Stimulated activated CD4-positive, alpha-beta T cell treated with anti-CD3 and anti-CD28 coated beads, Interleukin-15, amount 100 ng/mL, for 1 hour (primary cell): ENCODE measurements at regions not wholly inside any gene's neighbourhood (a gene's known extent, or its start where the extent isn't known, plus 50 kb on each side); places are given as distances from the start of the nearest gene placed in this dataset.

Experiments used
- DNase-seq, 2 donors: peaks; one replicate each; pipeline ENCODE4 v3.0.0-alpha.2; 2020; ENCODE audit warnings: low read depth in 1 of 2, low spot score in 1 of 2

DNA sequence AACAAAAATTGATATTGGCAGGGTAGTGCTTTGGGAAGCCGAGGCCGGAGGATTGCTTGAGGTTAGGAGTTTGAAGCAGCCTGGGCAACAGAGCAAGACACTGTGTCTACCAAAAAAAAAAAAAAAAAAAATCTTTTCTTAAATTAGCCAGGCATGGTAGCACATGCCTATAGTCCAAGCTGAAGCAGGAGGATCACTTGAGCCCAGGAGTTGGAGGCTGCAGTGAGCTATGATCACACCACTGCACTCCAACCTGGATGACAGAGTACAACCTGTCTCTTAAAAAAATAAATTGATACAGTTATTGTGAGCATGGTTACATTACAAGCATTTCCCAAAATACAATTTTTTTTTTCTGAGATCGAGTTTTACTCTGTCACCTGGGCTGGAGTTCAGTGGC lies 59.4 kb upstream of the SVIL start:
- DNase-seq: no peak

DNA sequence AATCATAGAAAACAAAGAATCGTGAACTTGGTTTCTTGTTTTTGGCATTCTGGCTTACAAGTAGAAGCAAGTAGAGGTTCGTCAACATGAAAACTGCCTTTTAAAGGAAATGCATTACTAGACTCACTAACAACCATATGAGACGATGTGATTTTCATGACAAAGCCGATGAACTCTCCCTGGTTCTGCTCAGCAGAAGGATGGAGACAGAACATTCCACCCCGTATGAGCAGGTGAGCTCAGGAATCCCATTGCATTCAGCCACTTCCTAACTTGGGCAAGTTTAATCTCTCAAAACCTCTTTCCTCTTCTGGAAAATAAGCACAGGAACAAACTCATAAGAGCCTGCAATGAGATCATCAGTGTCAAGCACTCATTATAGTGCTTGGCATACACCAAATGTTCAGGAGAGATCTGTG lies 57.4 kb upstream of the SVIL start:
- no peak for DNase-seq

DNA sequence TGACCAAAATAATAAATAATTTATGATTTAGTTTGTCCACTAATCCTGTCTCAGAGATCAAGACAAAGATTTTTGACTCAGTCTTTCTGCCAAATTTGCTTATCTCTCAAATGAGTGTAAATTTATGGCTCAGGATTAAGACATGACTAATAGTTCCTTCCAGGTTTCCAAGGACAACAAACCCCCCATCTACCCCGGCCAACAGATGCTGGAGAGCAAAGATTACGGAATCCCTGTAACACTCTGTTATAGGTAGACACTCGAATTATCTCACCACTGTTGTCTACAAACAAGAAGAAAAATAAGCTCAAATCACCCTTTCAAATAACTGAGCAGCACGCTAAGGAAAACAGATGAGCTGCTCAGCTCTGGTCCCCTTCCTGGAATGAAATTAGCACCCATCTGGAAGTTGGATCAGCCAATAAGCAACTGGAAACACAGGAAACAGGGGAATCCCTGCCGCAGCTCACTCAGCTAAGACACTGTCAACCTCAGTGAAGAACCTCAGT lies 56.8 kb upstream of the SVIL start:
- no peak for DNase-seq

DNA sequence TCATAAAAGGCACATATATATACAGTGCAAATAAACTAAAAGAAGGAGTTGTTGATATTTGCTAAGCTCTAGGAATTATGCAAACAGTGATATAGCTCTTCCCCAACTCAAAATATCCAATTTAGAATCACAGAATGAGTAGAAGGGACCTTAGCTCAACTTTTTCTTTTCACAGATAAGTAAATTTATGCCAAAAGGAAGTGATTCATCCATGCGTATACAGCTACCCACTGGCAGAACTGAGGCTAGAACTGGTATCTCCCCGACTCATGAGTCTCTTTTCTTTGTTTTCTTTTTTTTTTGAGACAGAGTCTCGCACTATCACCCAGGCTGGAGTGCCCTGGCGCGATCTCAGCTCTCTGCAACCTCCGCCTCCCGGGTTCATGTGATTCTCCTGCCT lies 54.2 kb upstream of the SVIL start:
- DNase-seq: no peak

DNA sequence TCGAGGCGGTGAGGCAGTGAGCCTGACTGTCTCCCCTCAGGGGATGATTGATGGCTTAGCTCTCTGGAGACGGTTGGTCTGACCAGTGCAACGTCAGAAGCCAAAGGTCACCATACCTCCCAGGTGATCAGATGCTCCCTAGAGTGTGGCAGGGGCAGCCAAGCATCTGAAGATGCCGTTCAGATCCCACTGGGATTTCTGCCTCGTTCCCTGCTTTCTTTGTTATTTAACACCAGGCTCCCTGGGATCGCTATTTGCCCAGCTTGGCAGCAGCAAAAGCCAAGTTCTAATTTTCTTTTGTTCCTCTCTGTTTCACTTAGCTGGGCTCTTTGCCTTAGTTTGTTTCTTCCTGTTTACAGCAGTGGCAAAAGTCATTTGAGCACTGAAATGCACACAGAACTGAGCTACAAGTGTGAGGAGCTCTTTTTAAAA lies 53.5 kb upstream of the SVIL start:
- no peak for DNase-seq

DNA sequence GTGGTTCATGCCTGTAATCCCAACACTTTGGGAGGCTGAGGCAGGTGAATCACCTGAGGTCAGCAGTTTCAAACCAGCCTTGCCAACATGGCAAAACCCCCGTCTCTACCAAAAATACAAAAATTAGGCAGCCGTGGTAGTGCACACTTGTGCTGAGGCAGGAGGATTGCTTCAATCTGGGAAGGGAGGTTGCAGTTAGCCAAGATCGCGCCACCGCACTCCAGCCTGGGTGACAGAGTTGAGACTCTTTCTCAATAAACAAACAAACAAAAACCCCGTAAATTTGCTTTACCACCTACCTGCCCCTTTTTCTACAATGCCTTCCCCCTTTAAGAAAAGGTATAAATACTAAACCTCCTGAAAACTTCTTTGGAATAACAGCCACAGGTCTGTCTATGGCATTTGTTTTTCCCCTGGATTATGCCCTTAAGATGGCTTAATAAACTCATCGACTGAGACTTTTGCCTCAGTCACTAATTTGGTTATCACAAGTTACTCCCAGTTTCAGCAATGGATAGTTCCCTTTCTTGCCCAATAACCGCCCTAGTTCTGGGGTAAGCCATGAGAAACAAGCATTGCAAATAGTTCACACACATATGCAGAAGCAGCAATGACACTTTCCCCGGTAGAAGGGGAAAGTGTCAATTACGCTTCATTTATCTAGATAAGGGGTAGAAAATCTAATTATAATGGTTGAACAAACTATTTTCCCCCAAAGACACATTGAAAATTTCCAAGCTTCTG lies 52.8 kb upstream of the SVIL start:
- no peak for DNase-seq

DNA sequence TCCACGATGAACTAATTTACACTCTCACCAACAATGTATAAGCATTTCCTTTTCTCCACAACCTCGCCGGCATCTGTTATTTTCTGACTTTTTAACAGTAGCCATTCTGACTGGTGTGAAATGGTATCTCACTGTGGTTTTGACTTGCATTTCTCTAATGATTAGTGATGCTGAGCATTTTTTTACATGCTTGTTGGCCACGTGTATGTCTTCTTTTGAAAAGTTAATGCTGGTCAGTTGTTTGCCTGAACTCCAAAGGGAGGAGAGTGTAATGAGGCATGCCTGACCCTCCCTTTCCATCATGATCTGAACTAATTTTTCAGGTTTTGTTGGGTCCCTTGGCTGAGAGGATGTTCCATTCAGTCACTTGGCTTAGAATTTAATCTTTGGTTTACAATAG lies 50.7 kb upstream of the SVIL start:
- DNase-seq: no peak
